ENCODE measurements at regions not wholly inside any gene's neighbourhood (a gene's known extent, or its start where the extent isn't known, plus 50 kb on each side); places are given as distances from the start of the nearest gene placed in this dataset.

- TF ChIP-seq POLR2A (IDR thresholded peaks at IDR 0.05; ENCODE audit: low read depth, low read length) (no peak), TAF1 (IDR thresholded peaks at IDR 0.05; ENCODE audit: low read depth, low read length) (no peak), POU2F2 (IDR thresholded peaks at IDR 0.05; ENCODE audit: low read depth, low read length) (no peak)
Measured at GRCh38 chr15:94770199-94770598, 538.8 kb downstream of the MCTP2 start.

Data from GM12891 (cell line).